GM10248 (cell line): ENCODE measurements at regions not wholly inside any gene's neighbourhood (a gene's known extent, or its start where the extent isn't known, plus 50 kb on each side); places are given as distances from the start of the nearest gene placed in this dataset.

ENCODE experiments used
- CTCF ChIA-PET: fragments of 300-600 bp; sonication (Branson Sonifier 250); formaldehyde crosslinking; extraction: SDS; loops from one replicate; lab custom pipeline; 2021; ENCODE audit warnings: antibody characterized with exemption; lab: Yijun Ruan, JAX
- POLR2A ChIA-PET: fragments of 350-650 bp; sonication (Branson Sonifier 250); formaldehyde crosslinking; extraction: SDS; loops from one replicate; lab custom pipeline; 2020; ENCODE audit warnings: antibody characterized with exemption; lab: Yijun Ruan, JAX
- DNase-seq: peaks from one replicate; pipeline ENCODE4 v3.0.0; 2012; ENCODE audit errors: extremely low spot score
- CTCF ChIP-seq: IDR thresholded peaks from 2 replicates; pipeline ENCODE4 v1.5.1; 2012; ENCODE audit warnings: mild to moderate bottlenecking, low read depth; ENCODE audit errors: extremely low read depth, missing control alignments, control extremely low read depth

- ChIA-PET POLR2A (no interaction called here), CTCF (interaction anchor here (1.3 kb wide), 1 partner anchor 124 kb away, joined by 3 read pairs; no protein-coding TSS in a partner anchor)
- DNase-seq: no peak
- TF ChIP-seq CTCF: no peak
Measured at GRCh38 chr14:38743966-38744584, 359.0 kb downstream of the SEC23A start.

GRCh38 chr14:38737686-38738407, 365.2 kb downstream of the SEC23A start:
- CTCF ChIA-PET: interaction anchor here (0.8 to 1.9 kb wide), 4 partner anchors 8 to 16 kb away, joined by 3 to 5 read pairs (median 4); no protein-coding TSS in a partner anchor
- TF ChIP-seq CTCF: no peak
- DNase-seq: no peak
- POLR2A ChIA-PET: no interaction called here

GRCh38 chr14:38735005-38735404, 368.0 kb downstream of the SEC23A start:
- POLR2A ChIA-PET: no interaction called here
- CTCF ChIA-PET: no interaction called here
- no peak for TF ChIP-seq CTCF
- no peak for DNase-seq

- no peak for TF ChIP-seq CTCF
- no peak for DNase-seq
- ChIA-PET POLR2A (no interaction called here), CTCF (no interaction called here)
Measured at GRCh38 chr14:38731962-38732361, 371.1 kb downstream of the SEC23A start.

- CTCF ChIA-PET: interaction anchor here (0.5 to 1.5 kb wide), 3 partner anchors 9 to 497 kb away, joined by 3 to 4 read pairs (median 3); no protein-coding TSS in a partner anchor
Measured at GRCh38 chr14:38730420-38730819, 372.6 kb downstream of the SEC23A start.

GRCh38 chr14:38727731-38728130, 375.3 kb downstream of the SEC23A start:
- no peak for TF ChIP-seq CTCF
- ChIA-PET CTCF (interaction anchor here (1.2 kb wide), 2 partner anchors 140 to 287 kb away, joined by 3 read pairs; no protein-coding TSS in a partner anchor), POLR2A (no interaction called here)
- no peak for DNase-seq

More at GRCh38 chr14:38730420-38730819, 372.6 kb downstream of the SEC23A start:
- POLR2A ChIA-PET: no interaction called here
- TF ChIP-seq CTCF: no peak
- no peak for DNase-seq
